ENCODE measurements at regions not wholly inside any gene's neighbourhood (a gene's known extent, or its start where the extent isn't known, plus 50 kb on each side); places are given as distances from the start of the nearest gene placed in this dataset.
"Not testable (repeated sequence)": the region's sequence is repeated elsewhere in the genome, so short reads cannot be mapped to it uniquely, and the experiment has no call there.

DNA sequence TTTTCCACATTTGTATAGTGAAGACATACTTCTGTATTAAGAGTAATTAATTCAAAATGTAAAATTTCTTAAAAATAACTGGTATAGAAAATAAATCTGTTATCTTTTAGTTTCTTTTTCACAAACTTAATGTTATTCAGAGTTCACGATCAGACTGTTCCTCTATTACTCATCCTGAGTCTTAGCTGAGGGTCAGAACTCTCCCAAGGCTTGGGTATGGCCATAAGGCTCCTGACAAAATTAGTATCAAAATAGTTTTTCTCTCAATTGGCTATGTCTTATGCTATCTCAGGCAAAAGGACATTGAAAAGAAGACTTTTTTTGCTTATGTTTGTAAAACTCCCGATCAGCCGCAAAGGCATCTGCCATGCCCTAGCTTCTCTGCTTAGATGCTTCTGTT, 56.1 kb upstream of the NAB1 start:
- H3K9ac ChIP-seq (ENCODE audit: insufficient read depth, low read length, poor library complexity, severe bottlenecking): no peak overlapping the region
- no peaks in the 10 kb centered on the region for H3K4me1 ChIP-seq (ENCODE audit: control insufficient read depth in 1 of 2, insufficient read depth in 2 of 2, low read length in 2 of 2)
- H3K27ac ChIP-seq (ENCODE audit: low read depth in 1 of 2, low read length in 2 of 2): no peak overlapping the region
- no peaks in the 10 kb centered on the region for H3K27me3 ChIP-seq (ENCODE audit: control insufficient read depth in 2 of 2, insufficient read depth in 2 of 2, low read length in 2 of 2)
- H3K9me3 ChIP-seq (replicated peaks in 1 of 2; ENCODE audit: control insufficient read depth in 1 of 2, insufficient read depth in 1 of 2, low read length in 2 of 2): no peaks in the 10 kb centered on the region
- H3K36me3 ChIP-seq (replicated peaks in 1 of 2; ENCODE audit: control insufficient read depth in 1 of 2, insufficient read depth in 2 of 2, low read length in 2 of 2): no peaks in the 10 kb centered on the region
- no peak for DNase-seq
- TF ChIP-seq, protein P1, sequence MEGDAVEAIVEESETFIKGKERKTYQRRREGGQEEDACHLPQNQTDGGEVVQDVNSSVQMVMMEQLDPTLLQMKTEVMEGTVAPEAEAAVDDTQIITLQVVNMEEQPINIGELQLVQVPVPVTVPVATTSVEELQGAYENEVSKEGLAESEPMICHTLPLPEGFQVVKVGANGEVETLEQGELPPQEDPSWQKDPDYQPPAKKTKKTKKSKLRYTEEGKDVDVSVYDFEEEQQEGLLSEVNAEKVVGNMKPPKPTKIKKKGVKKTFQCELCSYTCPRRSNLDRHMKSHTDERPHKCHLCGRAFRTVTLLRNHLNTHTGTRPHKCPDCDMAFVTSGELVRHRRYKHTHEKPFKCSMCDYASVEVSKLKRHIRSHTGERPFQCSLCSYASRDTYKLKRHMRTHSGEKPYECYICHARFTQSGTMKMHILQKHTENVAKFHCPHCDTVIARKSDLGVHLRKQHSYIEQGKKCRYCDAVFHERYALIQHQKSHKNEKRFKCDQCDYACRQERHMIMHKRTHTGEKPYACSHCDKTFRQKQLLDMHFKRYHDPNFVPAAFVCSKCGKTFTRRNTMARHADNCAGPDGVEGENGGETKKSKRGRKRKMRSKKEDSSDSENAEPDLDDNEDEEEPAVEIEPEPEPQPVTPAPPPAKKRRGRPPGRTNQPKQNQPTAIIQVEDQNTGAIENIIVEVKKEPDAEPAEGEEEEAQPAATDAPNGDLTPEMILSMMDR (IDR thresholded peaks at IDR 0.05): no peak
- WGBS (ENCODE audit: insufficient coverage): no CpG with 5 or more reads among the region's 3 CpGs
- H3K36me3 Mint-ChIP-seq: no peaks in the 10 kb centered on the region
- no peak overlapping the region for H3K27ac Mint-ChIP-seq
- H3K4me1 Mint-ChIP-seq: no peaks in the 10 kb centered on the region
- H2AFZ ChIP-seq (ENCODE audit: insufficient read depth, low read depth, low read length, poor library complexity, severe bottlenecking): no peak overlapping the region
- H4K20me1 ChIP-seq (ENCODE audit: insufficient read depth, low read length): no peaks in the 10 kb centered on the region
- H3K4me2 ChIP-seq (replicated peaks; ENCODE audit: extremely low read depth, low read length, poor library complexity, severe bottlenecking): no peak overlapping the region
- no peak overlapping the region for H3K4me3 Mint-ChIP-seq
- intact Hi-C loops (cut with micrococcal nuclease): no loop called here
- peaks cover 0 to 3% (median 0%) of the 10 kb centered on the region in 7 donors for H3K9me3 Mint-ChIP-seq
- no peak overlapping the region for H3K4me3 ChIP-seq (replicated peaks in 1 of 3; ENCODE audit: low read depth in 2 of 3, low read length in 3 of 3)
- H3K27me3 Mint-ChIP-seq (ENCODE audit: low read depth in 3 of 3): no peaks in the 10 kb centered on the region
- no peaks in the 10 kb centered on the region for H3K79me2 ChIP-seq (ENCODE audit: insufficient read depth, low read length)

- H3K27ac Mint-ChIP-seq; H3K36me3 Mint-ChIP-seq; DNase-seq; H3K79me2 ChIP-seq (ENCODE audit: insufficient read depth, low read length); H3K36me3 ChIP-seq (replicated peaks in 1 of 2; ENCODE audit: control insufficient read depth in 1 of 2, insufficient read depth in 2 of 2, low read length in 2 of 2); H3K4me1 Mint-ChIP-seq; H3K27me3 Mint-ChIP-seq (ENCODE audit: low read depth in 3 of 3); intact Hi-C loops (cut with micrococcal nuclease); H3K4me2 ChIP-seq (replicated peaks; ENCODE audit: extremely low read depth, low read length, poor library complexity, severe bottlenecking); H3K4me3 Mint-ChIP-seq; H3K9ac ChIP-seq (ENCODE audit: insufficient read depth, low read length, poor library complexity, severe bottlenecking); H2AFZ ChIP-seq (ENCODE audit: insufficient read depth, low read depth, low read length, poor library complexity, severe bottlenecking); H3K27me3 ChIP-seq (ENCODE audit: control insufficient read depth in 2 of 2, insufficient read depth in 2 of 2, low read length in 2 of 2); H3K4me1 ChIP-seq (ENCODE audit: control insufficient read depth in 1 of 2, insufficient read depth in 2 of 2, low read length in 2 of 2); H4K20me1 ChIP-seq (ENCODE audit: insufficient read depth, low read length); H3K9me3 Mint-ChIP-seq; H3K4me3 ChIP-seq (replicated peaks in 1 of 3; ENCODE audit: low read depth in 2 of 3, low read length in 3 of 3); H3K9me3 ChIP-seq (replicated peaks in 1 of 2; ENCODE audit: control insufficient read depth in 1 of 2, insufficient read depth in 1 of 2, low read length in 2 of 2); H3K27ac ChIP-seq (ENCODE audit: low read depth in 1 of 2, low read length in 2 of 2): not testable (repeated sequence)
- WGBS (ENCODE audit: insufficient coverage): no CpG with 5 or more reads among the region's 1 CpG
Measured at GRCh38 chr2:190595879-190596278, 53.0 kb upstream of the NAB1 start.
